NCI-H1436 treated with DMSO at 0.1 percent for 48 hours (cell line): ENCODE measurements at regions not wholly inside any gene's neighbourhood (a gene's known extent, or its start where the extent isn't known, plus 50 kb on each side); places are given as distances from the start of the nearest gene placed in this dataset.

ENCODE experiments used
- DNase-seq: peaks from one replicate; lab custom pipeline; 2025; lab: John Stamatoyannopoulos, UW

- DNase-seq = no peak
Measured at GRCh38 chr18:78363556-78364387, 615.8 kb upstream of the SALL3 start.

- DNase-seq = no peak
Measured at GRCh38 chr18:78364388-78364960, 615.1 kb upstream of the SALL3 start.

DNA sequence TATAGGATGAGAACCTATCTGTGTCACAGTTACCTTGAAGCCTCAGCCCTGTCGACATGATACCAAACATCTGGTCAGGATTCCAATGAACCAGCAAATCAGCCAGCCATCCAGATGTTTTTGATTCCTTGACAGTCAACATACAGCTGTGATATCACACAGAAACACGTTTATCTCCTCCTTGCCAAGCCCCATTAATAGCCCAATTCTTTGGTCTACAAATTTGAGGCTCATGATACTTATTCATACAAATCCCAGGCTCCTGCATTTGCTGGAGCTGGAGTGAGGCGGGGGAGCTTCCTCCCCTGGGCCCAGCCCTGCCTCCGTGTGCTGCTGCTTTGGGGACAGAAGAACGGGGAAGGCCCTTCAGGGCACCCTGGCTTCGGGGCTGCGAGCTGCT, 611.6 kb upstream of the SALL3 start:
- no peak for DNase-seq

- no peak for DNase-seq
Measured at GRCh38 chr18:78368726-78369125, 610.9 kb upstream of the SALL3 start.

DNA sequence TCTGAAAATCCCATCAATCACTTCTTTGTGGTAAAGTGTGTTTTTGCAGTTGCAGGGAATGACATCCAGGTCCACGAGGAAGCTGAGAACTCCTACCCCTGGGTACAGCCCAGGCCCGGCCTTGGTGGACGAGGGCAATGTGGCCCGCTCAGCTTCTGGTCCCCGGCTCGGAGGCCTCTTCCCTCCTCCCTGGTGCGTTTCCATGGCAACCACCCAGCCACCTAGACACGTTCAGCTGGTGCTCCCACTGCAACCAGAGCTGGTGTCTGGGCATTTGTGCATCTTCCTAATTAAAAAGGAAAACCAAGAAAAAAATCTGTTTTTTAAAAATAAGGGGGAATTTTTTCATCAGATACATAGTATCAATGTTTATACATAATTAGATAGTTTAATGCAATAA, 603.6 kb upstream of the SALL3 start:
- no peak for DNase-seq

DNA sequence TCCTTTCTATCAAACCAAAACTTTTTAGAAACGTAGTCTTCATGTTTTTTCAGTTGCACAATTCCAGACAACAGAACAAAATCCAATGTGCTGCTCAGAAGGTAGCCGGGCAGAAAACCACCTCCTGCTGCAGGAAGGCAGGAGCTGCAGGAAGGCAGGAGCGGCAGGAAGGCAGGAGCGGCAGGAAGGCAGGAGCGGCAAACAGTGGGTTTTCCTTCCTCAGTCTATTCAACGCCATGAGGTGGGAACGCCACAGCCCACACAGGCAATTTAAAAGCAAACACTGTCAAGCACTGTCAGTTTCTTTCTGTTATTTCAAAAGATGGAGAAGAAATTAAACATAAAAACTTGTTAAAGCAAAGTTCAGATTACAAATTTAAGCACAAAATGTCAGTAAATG, 601.2 kb upstream of the SALL3 start:
- DNase-seq = no peak

- no peak for DNase-seq
Measured at GRCh38 chr18:78378983-78379382, 600.6 kb upstream of the SALL3 start.

GRCh38 chr18:78390348-78390951, 589.2 kb upstream of the SALL3 start:
- no peak for DNase-seq

DNA sequence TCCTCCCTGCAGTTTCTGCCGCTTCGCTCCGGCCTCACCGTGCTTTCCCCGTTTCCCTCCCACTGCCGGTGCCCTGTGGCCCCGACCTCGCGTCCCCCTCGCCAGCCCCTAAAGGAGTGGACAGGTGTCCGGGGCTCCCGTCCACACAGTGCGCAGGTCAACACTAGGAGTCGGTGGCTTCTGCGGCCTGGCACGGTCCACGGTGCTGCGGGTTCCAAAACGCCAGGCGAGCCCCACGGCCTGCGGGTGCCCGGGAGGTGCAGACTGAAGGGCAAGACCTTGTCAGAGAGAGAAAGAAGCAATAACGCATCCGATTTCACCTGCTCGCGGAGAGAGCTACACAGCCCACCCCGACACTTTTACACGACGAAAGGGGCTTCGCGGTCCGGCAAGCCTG, 588.7 kb upstream of the SALL3 start:
- no peak for DNase-seq

DNA sequence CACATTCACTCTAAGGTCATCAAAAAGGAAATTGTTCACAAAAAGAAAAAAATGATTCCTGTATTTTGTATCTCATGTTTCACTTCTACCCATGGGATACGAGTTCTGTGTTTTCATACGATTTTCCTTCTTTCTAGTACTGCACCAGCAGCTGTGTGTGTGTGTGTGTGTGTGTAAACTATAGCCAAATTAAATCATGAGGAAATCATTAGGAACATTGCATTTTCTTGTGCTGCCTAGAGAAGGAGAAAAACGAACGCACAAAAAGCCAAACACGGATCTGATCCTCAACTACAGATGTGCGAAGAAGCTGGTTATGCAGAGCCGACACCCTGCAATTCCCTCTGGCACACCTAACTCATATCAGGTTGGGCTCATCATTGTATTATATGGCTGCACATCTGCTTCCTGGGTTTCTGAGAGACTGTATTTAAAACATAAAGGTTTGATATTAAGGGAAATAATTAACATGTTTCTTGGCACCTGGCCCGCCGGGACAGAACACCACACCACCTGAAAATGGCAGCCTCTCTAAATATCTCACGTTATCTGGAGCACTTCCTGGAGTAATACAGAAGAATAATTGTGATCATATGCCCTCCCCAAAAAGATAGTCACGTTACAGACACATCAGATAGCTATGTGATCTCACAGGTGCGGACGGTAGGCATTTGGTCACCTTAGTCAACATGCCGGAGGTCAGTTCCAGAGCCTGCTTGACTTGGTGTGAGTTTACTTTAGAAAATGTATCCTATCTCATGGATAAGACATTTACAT, 586.3 kb upstream of the SALL3 start:
- no peak for DNase-seq

DNA sequence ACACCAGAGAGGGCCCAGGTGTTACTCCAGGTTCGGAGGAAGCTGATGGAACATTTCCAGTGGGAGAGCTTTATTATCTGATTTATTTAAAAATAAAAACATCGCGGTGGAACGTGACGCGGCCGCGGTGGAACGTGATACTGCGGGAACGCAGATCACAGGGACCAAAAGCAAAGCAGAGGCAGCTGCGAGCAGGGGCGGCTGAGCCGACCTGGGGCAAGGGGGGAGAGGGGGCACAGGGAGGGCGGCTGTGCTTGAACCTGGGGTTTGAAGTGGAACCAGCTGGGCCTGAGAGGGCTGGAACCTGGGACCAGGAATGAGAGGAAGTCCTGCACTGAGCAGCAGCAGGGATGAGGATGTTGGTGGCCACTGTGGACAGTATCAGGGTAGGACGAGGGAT, 583.5 kb upstream of the SALL3 start:
- DNase-seq = no peak

GRCh38 chr18:78396756-78397155, 582.9 kb upstream of the SALL3 start:
- no peak for DNase-seq

- DNase-seq = no peak
Measured at GRCh38 chr18:78399992-78400503, 579.6 kb upstream of the SALL3 start.

DNA sequence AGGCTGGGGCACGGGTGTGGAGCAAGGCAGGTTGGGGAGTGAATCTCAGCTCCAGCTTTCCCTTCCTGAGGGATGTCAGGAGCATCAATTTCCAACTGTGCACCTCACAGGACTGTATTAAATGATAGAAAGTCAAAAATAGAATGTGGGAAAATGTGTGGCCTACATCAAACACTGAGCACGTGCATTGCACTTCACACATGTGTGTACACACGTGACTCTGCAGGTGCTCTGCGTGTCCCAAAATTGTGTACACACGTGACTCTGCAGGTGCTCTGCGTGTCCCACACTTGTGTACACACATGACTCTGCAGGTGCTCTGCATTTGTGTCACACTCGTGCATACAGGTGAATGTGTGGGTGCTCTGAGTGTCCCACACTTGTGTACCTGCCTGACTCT, 577.2 kb upstream of the SALL3 start:
- DNase-seq = no peak

- no peak for DNase-seq
Measured at GRCh38 chr18:78402966-78403365, 576.7 kb upstream of the SALL3 start.

- no peak for DNase-seq
Measured at GRCh38 chr18:78403371-78403770, 576.2 kb upstream of the SALL3 start.

DNA sequence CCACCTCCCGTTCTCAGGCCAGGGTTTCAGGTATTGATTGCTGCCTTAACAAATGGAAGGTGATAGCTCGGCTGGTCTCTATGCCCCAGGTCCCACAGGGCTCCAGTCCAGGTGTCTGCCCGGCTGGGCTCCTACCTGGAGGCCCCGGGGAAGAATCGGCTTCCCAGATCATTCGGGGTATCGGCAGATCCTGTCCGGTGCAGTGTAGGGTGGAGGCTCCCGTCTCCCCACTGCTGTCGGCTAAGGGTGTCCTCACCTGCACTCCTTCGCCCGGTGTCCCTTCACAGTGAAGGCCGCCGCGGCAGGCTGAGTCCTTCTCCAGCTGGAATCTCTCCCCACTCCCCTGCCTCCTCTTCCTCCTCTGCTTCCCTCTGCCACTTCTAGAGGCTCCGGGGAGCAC, 573.9 kb upstream of the SALL3 start:
- no peak for DNase-seq

DNA sequence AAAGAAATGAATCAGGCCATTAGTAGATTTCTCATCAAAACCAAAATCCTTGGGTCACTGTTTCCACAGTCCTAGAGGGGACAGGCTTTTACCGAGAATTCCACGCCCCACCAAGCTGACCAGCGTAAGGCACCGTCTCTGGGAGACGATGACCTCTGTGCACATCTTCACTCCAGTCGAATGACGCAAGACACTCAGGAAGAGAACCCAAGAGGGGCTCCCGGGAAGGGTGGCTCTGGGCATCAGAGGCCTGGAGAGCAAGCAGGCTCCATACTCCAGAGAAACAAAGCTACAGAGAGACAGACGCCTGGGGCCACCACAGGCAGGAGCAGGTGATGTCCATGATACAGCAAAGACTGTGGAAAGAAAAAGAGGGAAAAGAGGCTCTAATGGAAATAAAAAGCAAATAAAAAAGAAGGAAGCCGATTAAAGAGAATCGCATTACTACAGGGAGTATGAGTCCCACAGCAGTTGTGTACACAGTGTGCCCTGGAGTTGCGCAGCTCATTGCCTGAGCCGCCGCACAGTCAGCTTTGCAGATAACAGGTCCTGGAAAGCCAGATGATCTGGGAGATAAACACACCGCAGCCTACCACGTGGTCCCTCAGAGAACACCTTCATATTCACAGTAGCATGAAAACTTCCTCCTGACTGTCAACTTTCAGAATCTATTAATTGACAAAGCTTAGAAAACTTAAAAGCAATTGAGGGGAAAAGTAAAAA, 572.7 kb upstream of the SALL3 start:
- DNase-seq = no peak

DNA sequence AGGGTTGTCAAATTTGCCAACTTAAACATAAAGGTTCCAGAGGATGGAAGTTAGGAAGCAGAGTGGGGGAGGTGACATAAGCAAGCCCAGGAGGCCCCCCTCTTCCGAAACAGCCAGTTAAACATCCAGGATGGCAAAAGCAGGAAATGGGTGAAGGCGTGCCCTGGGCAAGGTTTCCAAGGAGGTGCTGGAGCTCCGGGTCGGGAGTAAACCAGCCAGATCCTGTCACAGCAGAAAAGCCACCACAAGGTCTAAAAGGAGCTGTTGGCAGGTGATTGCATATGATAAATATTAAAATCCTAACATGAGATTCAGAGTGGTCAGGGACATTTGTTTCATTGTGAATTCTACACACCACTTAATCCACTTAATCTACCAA, 572.2 kb upstream of the SALL3 start:
- DNase-seq = no peak

DNA sequence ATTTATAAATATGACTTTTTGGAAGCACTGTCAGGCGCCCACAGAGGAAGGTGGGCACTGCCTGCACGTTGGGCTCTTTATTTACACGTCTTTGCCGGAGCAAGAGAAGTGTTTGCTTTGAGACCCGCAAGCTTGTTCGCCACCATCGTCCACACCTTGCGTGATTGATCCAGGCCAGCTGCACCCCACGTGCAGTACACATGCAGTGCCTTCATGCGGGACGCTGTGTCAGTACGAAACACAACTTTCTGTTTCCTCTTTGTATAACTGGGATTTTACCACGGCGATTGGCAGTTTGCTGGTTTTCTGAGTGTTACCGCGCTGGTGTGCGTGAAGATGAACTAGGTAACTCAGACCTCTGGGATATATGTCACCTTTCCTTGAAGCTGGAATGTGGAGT, 571.0 kb upstream of the SALL3 start:
- no peak for DNase-seq

DNA sequence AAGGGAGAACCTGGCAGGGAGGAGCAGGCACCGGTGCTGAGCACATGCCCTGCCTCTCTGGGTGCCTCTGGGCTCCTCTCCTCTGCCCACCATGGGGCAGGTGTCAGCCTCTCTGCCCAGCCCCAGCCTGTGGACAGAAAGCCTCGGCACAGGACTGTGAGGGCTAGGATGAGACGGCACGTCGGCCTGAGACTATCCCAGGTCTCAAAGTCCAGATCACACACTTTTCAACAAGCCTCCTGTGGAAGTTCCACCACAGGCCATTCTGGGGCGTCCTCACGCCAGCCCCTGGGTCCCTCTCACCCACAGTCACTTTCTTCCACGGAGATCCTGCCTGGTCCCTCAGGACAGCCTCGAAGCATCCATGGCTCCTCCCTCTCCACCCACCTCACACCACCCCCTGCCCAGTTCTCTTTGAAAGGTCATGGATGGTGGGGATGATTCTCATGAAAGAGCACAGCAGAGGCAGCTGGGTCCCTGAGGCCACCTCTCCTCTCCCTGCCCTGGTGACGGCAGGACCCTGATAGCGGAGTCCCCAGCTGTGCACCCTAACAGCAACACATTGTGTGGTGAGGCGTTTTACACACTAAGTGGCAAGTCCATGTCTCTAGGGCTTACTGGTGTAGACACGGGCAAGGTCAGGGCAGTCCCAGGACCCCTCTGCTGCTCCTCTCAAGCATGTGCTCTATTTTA, 569.4 kb upstream of the SALL3 start:
- DNase-seq = no peak
